ENCODE measurements at regions not wholly inside any gene's neighbourhood (a gene's known extent, or its start where the extent isn't known, plus 50 kb on each side); places are given as distances from the start of the nearest gene placed in this dataset.

GRCh38 chr7:79520543-79520942, 67.1 kb upstream of the MAGI2 start:
- peaks cover 23% of the 10 kb centered on the region for H3K9me3 Mint-ChIP-seq (ENCODE audit: unreplicated experiment)
- CTCF ChIA-PET = no interaction called here
- no TSS peak for BruUV-seq (replicated peaks)

DNA sequence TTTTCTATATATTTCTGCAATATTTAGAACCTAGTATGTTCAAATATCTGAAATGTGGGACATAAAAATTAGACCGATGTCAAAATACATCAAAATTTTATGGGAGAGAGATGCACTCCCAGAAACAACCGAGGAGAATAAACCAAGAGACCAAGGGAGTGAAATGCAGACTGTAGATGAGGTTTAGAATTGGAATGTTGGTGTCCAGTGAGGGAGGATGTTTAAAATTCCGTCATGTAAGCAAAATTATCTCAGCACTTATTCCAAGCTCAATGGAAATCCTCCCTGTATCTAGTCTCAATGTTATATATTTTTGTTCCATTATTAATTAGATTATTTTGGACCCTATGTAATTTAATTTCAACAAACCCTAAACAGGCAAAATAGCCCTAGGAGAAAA, 61.9 kb upstream of the MAGI2 start:
- POLR2A ChIA-PET = no interaction called here

More at GRCh38 chr7:79520543-79520942, 67.1 kb upstream of the MAGI2 start:
- Histone ChIP-seq H3K9me3 (no peaks in the 10 kb centered on the region; the same call in 1 of the 2 replicates), H3K36me3 (ENCODE audit: control insufficient read depth, insufficient read depth, low read length) (no peaks in the 10 kb centered on the region; the same call in 1 of the 2 replicates), H3K4me3 (ENCODE audit: low read depth, low read length) (no peak overlapping the region), H3K4me1 (peaks cover 10% of the 10 kb centered on the region), H3K27me3 (replicated peaks; ENCODE audit: control insufficient read depth, insufficient read depth, low read length) (no peaks in the 10 kb centered on the region)
- intact Hi-C loops (cut with micrococcal nuclease; ENCODE audit: unreplicated experiment) = no loop called here
- H3K27ac Mint-ChIP-seq (ENCODE audit: unreplicated experiment) = no peak overlapping the region
- no peak for TF ChIP-seq CTCF (IDR thresholded peaks at IDR 0.05; ENCODE audit: insufficient read depth in 1 of 2, low read depth in 1 of 2, low read length in 1 of 2, severe bottlenecking in 1 of 2, unreplicated experiment in 1 of 2)
- POLR2A ChIA-PET = interaction anchor here (0.6 kb wide), 1 partner anchor 14 kb away, joined by 3 read pairs; no protein-coding TSS in a partner anchor
- no peaks in the 10 kb centered on the region for H3K27me3 Mint-ChIP-seq (ENCODE audit: insufficient read depth, unreplicated experiment)
- DNase-seq = no peak
- no peak overlapping the region for H3K4me3 Mint-ChIP-seq (ENCODE audit: unreplicated experiment)
- H3K36me3 Mint-ChIP-seq (ENCODE audit: insufficient read depth, unreplicated experiment) = no peaks in the 10 kb centered on the region
- H3K4me1 Mint-ChIP-seq (ENCODE audit: low read depth, unreplicated experiment) = peaks cover 31% of the 10 kb centered on the region

GRCh38 chr7:79513261-79513660, 59.8 kb upstream of the MAGI2 start:
- no peaks in the 10 kb centered on the region for H3K36me3 Mint-ChIP-seq (ENCODE audit: insufficient read depth, unreplicated experiment)
- H3K4me3 Mint-ChIP-seq (ENCODE audit: unreplicated experiment) = peak overlapping the region; percentile 17
- POLR2A ChIA-PET = no interaction called here
- H3K4me1 Mint-ChIP-seq (ENCODE audit: low read depth, unreplicated experiment) = peaks cover 43% of the 10 kb centered on the region
- Histone ChIP-seq H3K27me3 (replicated peaks; ENCODE audit: control insufficient read depth, insufficient read depth, low read length) (no peaks in the 10 kb centered on the region), H3K36me3 (ENCODE audit: control insufficient read depth, insufficient read depth, low read length) (no peaks in the 10 kb centered on the region; the same call in 1 of the 2 replicates), H3K4me3 (ENCODE audit: low read depth, low read length) (no peak overlapping the region), H3K9me3 (no peaks in the 10 kb centered on the region), H3K4me1 (peaks cover 18% of the 10 kb centered on the region)
- intact Hi-C loops (cut with micrococcal nuclease; ENCODE audit: unreplicated experiment) = no loop called here
- H3K9me3 Mint-ChIP-seq (ENCODE audit: unreplicated experiment) = peaks cover 40% of the 10 kb centered on the region
- CTCF ChIA-PET = no interaction called here
- no TSS peak for BruUV-seq (replicated peaks)
- H3K27me3 Mint-ChIP-seq (ENCODE audit: insufficient read depth, unreplicated experiment) = no peaks in the 10 kb centered on the region
- no peak for DNase-seq
- H3K27ac Mint-ChIP-seq (ENCODE audit: unreplicated experiment) = peak overlapping the region; percentile 28
- no peak for TF ChIP-seq CTCF (IDR thresholded peaks at IDR 0.05; ENCODE audit: insufficient read depth in 1 of 2, low read depth in 1 of 2, low read length in 1 of 2, severe bottlenecking in 1 of 2, unreplicated experiment in 1 of 2)

More for the DNA sequence above, 61.9 kb upstream of the MAGI2 start:
- H3K9me3 ChIP-seq = no peaks in the 10 kb centered on the region
- peaks cover 37% of the 10 kb centered on the region for H3K4me1 Mint-ChIP-seq (ENCODE audit: low read depth, unreplicated experiment)
- H3K27me3 Mint-ChIP-seq (ENCODE audit: insufficient read depth, unreplicated experiment) = no peaks in the 10 kb centered on the region
- H3K36me3 ChIP-seq (ENCODE audit: control insufficient read depth, insufficient read depth, low read length) = no peaks in the 10 kb centered on the region; the same call in 1 of the 2 replicates
- DNase-seq = no peak
- TF ChIP-seq CTCF (IDR thresholded peaks at IDR 0.05; ENCODE audit: insufficient read depth in 1 of 2, low read depth in 1 of 2, low read length in 1 of 2, severe bottlenecking in 1 of 2, unreplicated experiment in 1 of 2) = no peak
- CTCF ChIA-PET = no interaction called here
- no peak overlapping the region for H3K4me3 ChIP-seq (ENCODE audit: low read depth, low read length)
- no peak overlapping the region for H3K27ac Mint-ChIP-seq (ENCODE audit: unreplicated experiment)
- H3K4me3 Mint-ChIP-seq (ENCODE audit: unreplicated experiment) = no peak overlapping the region
- peaks cover 7% of the 10 kb centered on the region; the same call in 1 of the 2 replicates for H3K4me1 ChIP-seq
- H3K36me3 Mint-ChIP-seq (ENCODE audit: insufficient read depth, unreplicated experiment) = no peaks in the 10 kb centered on the region
- peaks cover 40% of the 10 kb centered on the region for H3K9me3 Mint-ChIP-seq (ENCODE audit: unreplicated experiment)
- BruUV-seq (replicated peaks) = no TSS peak
- H3K27me3 ChIP-seq (replicated peaks; ENCODE audit: control insufficient read depth, insufficient read depth, low read length) = no peaks in the 10 kb centered on the region
- intact Hi-C loops (cut with micrococcal nuclease; ENCODE audit: unreplicated experiment) = no loop called here
